T-helper 2 cell treated with Interferon-gamma antibody and Interleukin-4, amounts not matched to agents 5 μg/mL and 100 μg/mL, for 36 hours (primary cell): ENCODE measurements at regions not wholly inside any gene's neighbourhood (a gene's known extent, or its start where the extent isn't known, plus 50 kb on each side); places are given as distances from the start of the nearest gene placed in this dataset.
"Not testable (repeated sequence)": the region's sequence is repeated elsewhere in the genome, so short reads cannot be mapped to it uniquely, and the experiment has no call there.

Source experiments
- DNase-seq: peaks from one replicate; pipeline ENCODE4 v3.0.0; 2021; ENCODE audit warnings: low spot score
- H3K27ac Mint-ChIP-seq: one replicate; pipeline ENCODE4 v1.8.0; 2021; ENCODE audit warnings: mild to moderate bottlenecking, mixed read lengths
- H3K27me3 Mint-ChIP-seq: one replicate; pipeline ENCODE4 v1.8.0; 2021; ENCODE audit warnings: low read depth, mixed read lengths
- H3K36me3 Mint-ChIP-seq: one replicate; pipeline ENCODE4 v1.8.0; 2021; ENCODE audit warnings: low read depth, mixed read lengths
- H3K4me1 Mint-ChIP-seq: one replicate; pipeline ENCODE4 v1.8.0; 2021; ENCODE audit warnings: low read depth, mixed read lengths
- H3K4me3 Mint-ChIP-seq: one replicate; pipeline ENCODE4 v1.8.0; 2022; ENCODE audit warnings: mild to moderate bottlenecking, moderate library complexity, mixed read lengths
- H3K9me3 Mint-ChIP-seq: one replicate; pipeline ENCODE4 v1.8.0; 2021; ENCODE audit warnings: mixed read lengths

- H3K4me3 Mint-ChIP-seq, result no peak overlapping the region
- H3K27ac Mint-ChIP-seq, result no peak overlapping the region
- no peak for DNase-seq
- H3K4me1 Mint-ChIP-seq, result no peaks in the 10 kb centered on the region
- H3K36me3 Mint-ChIP-seq, result no peaks in the 10 kb centered on the region
- H3K27me3 Mint-ChIP-seq, result no peaks in the 10 kb centered on the region
- no peaks in the 10 kb centered on the region for H3K9me3 Mint-ChIP-seq
Observed at GRCh38 chr4:11663114-11663513, 234.4 kb upstream of the HS3ST1 start.

DNA sequence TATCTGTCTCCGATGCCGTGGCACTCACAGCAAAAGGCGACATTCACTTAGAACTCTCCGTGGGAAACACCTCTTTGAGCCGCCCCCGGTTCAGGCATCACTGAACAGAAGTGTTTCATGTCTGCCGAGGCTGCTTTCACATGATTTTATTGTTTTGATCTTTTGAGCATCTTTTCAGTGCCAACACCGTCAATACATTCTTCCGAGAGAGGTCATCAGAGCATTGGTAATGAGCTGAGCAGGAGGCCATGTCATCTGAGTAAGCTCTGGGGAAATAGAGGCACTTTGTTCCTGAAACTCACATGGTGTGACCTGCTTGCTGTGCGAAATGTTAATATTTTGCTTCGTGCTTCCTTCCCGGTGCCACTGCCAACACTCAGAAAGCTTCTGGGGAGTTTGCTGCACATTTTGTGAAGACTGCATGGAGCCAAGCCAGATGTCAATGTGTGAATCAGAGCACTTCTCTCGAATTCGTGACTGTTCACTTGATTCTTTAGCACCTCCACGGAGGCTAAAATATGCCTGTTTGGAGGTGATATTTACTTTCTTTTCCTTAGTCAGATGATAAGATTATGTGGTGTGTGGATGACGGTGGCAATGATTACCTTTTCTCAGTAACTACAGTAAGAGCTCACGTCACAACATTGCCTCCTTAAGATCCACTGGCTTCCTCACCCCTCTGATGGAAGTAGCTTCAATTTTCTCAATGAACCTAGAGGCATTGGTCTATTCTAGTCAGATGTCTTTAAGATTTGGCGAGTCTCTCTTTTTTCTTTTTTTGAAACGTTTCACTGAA lies 222.3 kb upstream of the HS3ST1 start:
- no peaks in the 10 kb centered on the region for H3K9me3 Mint-ChIP-seq
- H3K27me3 Mint-ChIP-seq, result no peaks in the 10 kb centered on the region
- H3K27ac Mint-ChIP-seq, result no peak overlapping the region
- no peaks in the 10 kb centered on the region for H3K4me1 Mint-ChIP-seq
- no peak for DNase-seq
- H3K36me3 Mint-ChIP-seq, result no peaks in the 10 kb centered on the region
- H3K4me3 Mint-ChIP-seq, result no peak overlapping the region

- Mint-ChIP-seq H3K9me3 (no peaks in the 10 kb centered on the region), H3K4me1 (no peaks in the 10 kb centered on the region), H3K36me3 (no peaks in the 10 kb centered on the region), H3K4me3 (no peak overlapping the region), H3K27ac (no peak overlapping the region), H3K27me3 (no peaks in the 10 kb centered on the region)
- DNase-seq, result no peak
Observed at GRCh38 chr4:11647433-11647832, 218.7 kb upstream of the HS3ST1 start.

DNA sequence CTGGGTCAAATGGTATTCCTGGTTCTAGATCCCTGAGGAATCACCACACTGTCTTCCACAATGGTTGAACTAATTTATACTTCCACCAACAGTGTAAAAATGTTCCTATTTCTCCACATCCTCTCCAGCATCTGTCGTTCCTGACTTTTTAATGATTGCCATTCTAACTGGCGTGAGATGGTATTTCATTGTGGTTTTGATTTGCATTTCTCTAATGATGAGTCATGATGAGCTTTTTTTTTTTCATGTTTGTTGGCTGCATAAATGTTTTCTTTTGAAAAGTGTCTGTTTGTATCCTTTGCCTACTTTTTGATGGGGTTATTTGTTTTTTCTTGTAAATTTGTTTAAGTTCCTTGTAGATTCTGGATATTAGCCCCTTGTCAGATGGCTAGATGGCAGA lies 214.4 kb upstream of the HS3ST1 start:
- DNase-seq, H3K4me1 Mint-ChIP-seq, H3K36me3 Mint-ChIP-seq, H3K4me3 Mint-ChIP-seq, H3K27ac Mint-ChIP-seq, H3K9me3 Mint-ChIP-seq, H3K27me3 Mint-ChIP-seq: not testable (repeated sequence)

- DNase-seq, result no peak
- H3K27me3 Mint-ChIP-seq, result no peaks in the 10 kb centered on the region
- H3K9me3 Mint-ChIP-seq, result no peaks in the 10 kb centered on the region
- no peaks in the 10 kb centered on the region for H3K36me3 Mint-ChIP-seq
- no peak overlapping the region for H3K27ac Mint-ChIP-seq
- no peak overlapping the region for H3K4me3 Mint-ChIP-seq
- H3K4me1 Mint-ChIP-seq, result no peaks in the 10 kb centered on the region
Observed at GRCh38 chr4:11640584-11640983, 211.9 kb upstream of the HS3ST1 start.

GRCh38 chr4:11636551-11636950 lies 207.9 kb upstream of the HS3ST1 start:
- H3K4me3 Mint-ChIP-seq, result no peak overlapping the region
- no peak overlapping the region for H3K27ac Mint-ChIP-seq
- H3K4me1 Mint-ChIP-seq, result no peaks in the 10 kb centered on the region
- no peaks in the 10 kb centered on the region for H3K36me3 Mint-ChIP-seq
- no peaks in the 10 kb centered on the region for H3K9me3 Mint-ChIP-seq
- no peaks in the 10 kb centered on the region for H3K27me3 Mint-ChIP-seq
- DNase-seq, result no peak

- Mint-ChIP-seq H3K27ac (no peak overlapping the region), H3K4me1 (no peaks in the 10 kb centered on the region), H3K27me3 (no peaks in the 10 kb centered on the region), H3K9me3 (no peaks in the 10 kb centered on the region), H3K36me3 (no peaks in the 10 kb centered on the region), H3K4me3 (no peak overlapping the region)
- no peak for DNase-seq
Observed at GRCh38 chr4:11636031-11636430, 207.3 kb upstream of the HS3ST1 start.

GRCh38 chr4:11635342-11635741 lies 206.6 kb upstream of the HS3ST1 start:
- Mint-ChIP-seq H3K4me1 (no peaks in the 10 kb centered on the region), H3K9me3 (no peaks in the 10 kb centered on the region), H3K27ac (no peak overlapping the region), H3K36me3 (no peaks in the 10 kb centered on the region), H3K4me3 (no peak overlapping the region), H3K27me3 (no peaks in the 10 kb centered on the region)
- no peak for DNase-seq

DNA sequence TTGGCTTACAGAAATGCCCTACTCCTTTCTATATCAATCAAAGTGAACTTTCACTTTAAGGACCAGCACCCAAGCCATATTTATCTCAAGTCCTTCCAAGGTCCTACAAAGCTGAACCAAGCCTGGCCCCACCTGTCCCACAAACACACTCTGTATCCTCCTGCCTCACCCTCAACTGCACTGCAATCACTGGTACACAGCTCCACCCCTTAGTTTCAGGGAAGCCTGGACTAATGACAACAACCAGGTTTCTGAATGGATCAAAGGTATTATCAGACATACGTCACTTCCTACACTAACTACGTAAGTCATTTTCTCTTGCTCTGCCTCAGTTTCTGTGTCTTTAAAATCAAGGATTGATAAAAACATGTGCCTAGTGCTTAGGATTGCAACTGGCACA lies 205.6 kb upstream of the HS3ST1 start:
- Mint-ChIP-seq H3K4me1 (no peaks in the 10 kb centered on the region), H3K27ac (no peak overlapping the region), H3K36me3 (no peaks in the 10 kb centered on the region), H3K9me3 (no peaks in the 10 kb centered on the region), H3K4me3 (no peak overlapping the region), H3K27me3 (peaks cover 2% of the 10 kb centered on the region)
- DNase-seq, result no peak

- no peak for DNase-seq
- Mint-ChIP-seq H3K36me3 (no peaks in the 10 kb centered on the region), H3K4me3 (no peak overlapping the region), H3K4me1 (no peaks in the 10 kb centered on the region), H3K27ac (no peak overlapping the region), H3K9me3 (no peaks in the 10 kb centered on the region), H3K27me3 (peaks cover 2% of the 10 kb centered on the region)
Observed at GRCh38 chr4:11633430-11633829, 204.7 kb upstream of the HS3ST1 start.

- Mint-ChIP-seq H3K9me3 (no peaks in the 10 kb centered on the region), H3K36me3 (no peaks in the 10 kb centered on the region), H3K27ac (no peak overlapping the region), H3K4me1 (no peaks in the 10 kb centered on the region), H3K27me3 (peaks cover 2% of the 10 kb centered on the region), H3K4me3 (no peak overlapping the region)
- DNase-seq, result no peak
Observed at GRCh38 chr4:11632483-11632882, 203.8 kb upstream of the HS3ST1 start.

DNA sequence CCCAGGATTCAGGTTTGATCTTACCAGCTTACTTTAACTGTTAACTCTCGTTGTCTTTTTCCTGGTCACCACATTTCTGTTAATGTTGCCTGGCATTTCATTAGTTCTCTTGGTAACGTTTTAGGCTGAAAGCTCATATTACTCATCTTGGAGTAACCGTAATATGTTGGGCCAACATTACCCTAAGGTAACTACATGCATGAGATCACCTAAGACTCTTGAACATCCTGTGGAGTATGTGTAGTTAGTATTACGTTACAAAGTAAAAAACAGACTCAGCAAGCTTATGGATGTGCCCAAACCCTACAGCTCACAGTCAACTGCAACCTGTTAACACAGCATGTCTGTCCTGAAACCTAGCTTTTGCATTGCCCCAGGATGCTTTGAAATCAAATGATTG lies 203.3 kb upstream of the HS3ST1 start:
- Mint-ChIP-seq H3K9me3 (no peaks in the 10 kb centered on the region), H3K36me3 (no peaks in the 10 kb centered on the region), H3K27ac (no peak overlapping the region), H3K27me3 (peaks cover 2% of the 10 kb centered on the region), H3K4me3 (no peak overlapping the region), H3K4me1 (no peaks in the 10 kb centered on the region)
- no peak for DNase-seq

DNA sequence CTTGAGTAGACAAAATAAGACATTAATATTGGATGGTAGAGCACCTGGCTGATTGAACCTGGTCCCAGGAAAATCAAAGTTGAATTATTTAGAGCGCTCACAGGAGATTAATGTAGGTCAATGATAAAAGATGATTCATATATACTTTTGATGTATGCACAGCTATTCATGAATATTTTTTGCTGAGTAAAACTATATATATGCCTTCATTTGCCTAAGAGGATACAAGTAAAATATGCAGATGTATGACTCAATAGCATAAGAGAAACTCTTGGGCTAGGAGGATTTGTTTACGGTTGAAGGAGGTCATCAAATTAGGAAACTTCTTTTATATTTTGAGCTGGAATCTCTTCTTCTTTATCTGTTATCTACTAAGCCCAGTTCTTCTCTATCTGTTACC lies 202.7 kb upstream of the HS3ST1 start:
- DNase-seq, result no peak
- Mint-ChIP-seq H3K27me3 (peaks cover 2% of the 10 kb centered on the region), H3K4me1 (no peaks in the 10 kb centered on the region), H3K36me3 (no peaks in the 10 kb centered on the region), H3K27ac (no peak overlapping the region), H3K4me3 (no peak overlapping the region), H3K9me3 (no peaks in the 10 kb centered on the region)

- H3K9me3 Mint-ChIP-seq, result no peaks in the 10 kb centered on the region
- DNase-seq, result no peak
- peaks cover 2% of the 10 kb centered on the region for H3K27me3 Mint-ChIP-seq
- no peaks in the 10 kb centered on the region for H3K36me3 Mint-ChIP-seq
- no peak overlapping the region for H3K27ac Mint-ChIP-seq
- H3K4me3 Mint-ChIP-seq, result no peak overlapping the region
- no peaks in the 10 kb centered on the region for H3K4me1 Mint-ChIP-seq
Observed at GRCh38 chr4:11628093-11628725, 199.5 kb upstream of the HS3ST1 start.

DNA sequence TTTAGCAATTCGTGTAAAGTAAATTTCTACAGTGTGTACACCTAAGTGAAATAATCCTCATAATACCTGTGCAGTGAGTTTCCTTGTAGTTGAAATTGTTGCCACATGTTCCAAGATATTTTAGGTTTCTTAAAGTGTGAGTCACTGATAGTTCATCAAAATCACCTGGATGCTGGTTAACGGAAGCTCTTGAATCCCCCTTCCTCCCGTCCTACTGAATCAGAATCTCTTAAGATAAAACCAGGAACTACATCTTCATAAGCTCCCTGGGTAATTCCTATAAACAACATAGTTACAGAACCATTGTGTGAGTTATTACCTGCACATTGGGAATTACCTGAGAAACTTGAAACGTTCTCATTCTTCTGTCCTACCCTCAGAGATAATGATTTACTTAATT lies 197.4 kb upstream of the HS3ST1 start:
- no peak overlapping the region for H3K4me3 Mint-ChIP-seq
- no peaks in the 10 kb centered on the region for H3K36me3 Mint-ChIP-seq
- peaks cover 2% of the 10 kb centered on the region for H3K27me3 Mint-ChIP-seq
- H3K4me1 Mint-ChIP-seq, result no peaks in the 10 kb centered on the region
- no peaks in the 10 kb centered on the region for H3K9me3 Mint-ChIP-seq
- DNase-seq, result no peak
- H3K27ac Mint-ChIP-seq, result no peak overlapping the region
